ENCODE measurements at regions not wholly inside any gene's neighbourhood (a gene's known extent, or its start where the extent isn't known, plus 50 kb on each side); places are given as distances from the start of the nearest gene placed in this dataset.
"Not testable (repeated sequence)": the region's sequence is repeated elsewhere in the genome, so short reads cannot be mapped to it uniquely, and the experiment has no call there.

DNA sequence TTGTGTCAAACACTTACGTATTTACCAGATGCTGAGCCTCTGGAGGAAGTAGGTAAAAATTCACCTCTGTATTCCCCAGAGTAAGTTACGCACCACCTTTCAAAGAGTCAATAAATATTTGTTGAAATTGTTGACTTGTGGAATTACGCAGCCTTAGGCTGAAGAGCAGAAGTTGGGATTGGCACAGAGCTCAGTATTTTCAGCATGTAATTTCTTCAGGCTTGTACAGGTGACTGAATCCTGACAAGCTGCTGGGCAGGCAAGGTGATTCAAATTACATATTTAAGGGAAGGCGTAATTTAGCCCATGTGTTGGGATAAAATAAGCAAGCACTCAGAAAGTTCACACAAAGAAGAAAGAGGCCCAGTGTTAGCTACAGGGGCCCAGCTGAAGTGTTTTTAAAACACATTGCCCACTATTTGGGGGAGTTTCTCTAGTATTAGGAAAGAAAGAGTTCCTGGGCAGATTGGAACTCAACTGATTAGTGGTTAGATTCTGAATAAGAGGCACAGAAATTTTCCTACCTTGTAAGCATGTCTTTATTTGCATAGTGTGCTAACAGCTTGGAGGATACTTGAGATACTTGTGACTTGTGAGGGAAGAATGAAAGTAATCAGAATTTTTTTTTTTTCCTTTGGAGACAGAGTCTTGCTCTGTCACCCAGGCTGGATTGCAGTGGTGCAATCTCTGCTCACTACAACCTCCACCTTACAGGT is 165.3 kb upstream of the FBXL7 start:
- DNase-seq (ENCODE audit: low spot score) = no peak

GRCh38 chr5:15333091-15333490 is 166.9 kb upstream of the FBXL7 start:
- no peak for DNase-seq (ENCODE audit: low spot score)

DNA sequence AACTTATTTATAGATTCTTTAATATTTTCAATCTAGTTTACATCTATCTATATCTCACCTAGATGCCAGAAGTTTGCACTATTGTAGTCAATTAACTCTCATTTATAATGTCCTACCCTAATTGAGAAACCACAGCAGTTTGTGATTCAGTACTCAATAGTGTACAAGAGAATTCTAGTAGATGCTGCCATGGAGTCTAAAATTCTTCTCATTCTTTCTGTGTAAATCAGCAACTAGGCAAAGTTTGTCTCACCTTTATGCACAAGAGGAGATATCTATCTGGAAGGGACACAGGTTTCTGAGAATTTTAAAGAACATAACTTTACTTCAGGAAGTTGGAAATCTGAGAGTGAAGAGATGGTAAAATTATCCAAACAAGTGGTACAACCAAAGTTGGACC is 173.0 kb upstream of the FBXL7 start:
- DNase-seq (ENCODE audit: low spot score) = no peak

- DNase-seq (ENCODE audit: low spot score) = no peak
These were observed 173.5 kb upstream of the FBXL7 start for GRCh38 chr5:15326471-15326870.

- DNase-seq (ENCODE audit: low spot score) = no peak
These were observed 177.6 kb upstream of the FBXL7 start for GRCh38 chr5:15322421-15322820.

DNA sequence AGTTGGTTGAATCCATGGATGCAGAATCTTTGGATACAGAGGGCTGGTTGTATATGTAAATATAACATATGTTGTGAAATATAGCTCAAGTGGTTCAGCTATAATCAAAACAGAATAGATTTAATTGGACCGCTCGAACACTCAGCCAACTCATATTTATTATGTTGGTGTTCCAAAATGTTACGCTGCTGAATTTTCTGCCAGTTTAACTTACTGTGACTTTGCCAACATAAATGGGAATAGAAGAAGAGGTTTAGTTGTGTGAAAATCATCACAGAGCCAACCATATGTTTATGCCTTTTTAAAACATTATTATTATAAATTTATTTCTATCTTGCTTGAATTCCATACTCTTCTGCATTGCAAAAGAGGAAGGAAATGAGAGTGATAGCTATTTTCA is 178.2 kb upstream of the FBXL7 start:
- no peak for DNase-seq (ENCODE audit: low spot score)

DNA sequence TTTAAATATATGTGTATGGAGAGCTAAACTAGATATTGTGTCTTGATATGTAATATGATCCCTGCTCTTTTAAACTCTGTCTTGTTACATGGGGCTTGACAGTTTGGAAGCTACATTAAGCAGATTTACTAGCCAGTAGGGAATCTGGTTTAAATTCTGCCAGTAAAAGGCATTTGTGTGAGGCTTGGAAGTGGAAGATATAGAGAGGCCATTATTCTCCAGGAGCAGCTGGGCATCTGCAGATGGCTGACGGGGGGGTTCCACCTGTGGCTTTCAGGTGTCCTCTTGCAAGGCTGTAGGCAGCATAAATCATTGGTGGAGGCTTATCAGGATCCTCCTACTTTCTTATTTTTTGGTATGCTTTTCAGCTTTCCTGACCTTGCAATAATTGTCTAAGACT is 179.1 kb upstream of the FBXL7 start:
- DNase-seq (ENCODE audit: low spot score) = no peak

- no peak for DNase-seq (ENCODE audit: low spot score)
These were observed 194.8 kb upstream of the FBXL7 start for GRCh38 chr5:15304914-15305834.

GRCh38 chr5:15304066-15304731 is 195.8 kb upstream of the FBXL7 start:
- no peak for DNase-seq (ENCODE audit: low spot score)

DNA sequence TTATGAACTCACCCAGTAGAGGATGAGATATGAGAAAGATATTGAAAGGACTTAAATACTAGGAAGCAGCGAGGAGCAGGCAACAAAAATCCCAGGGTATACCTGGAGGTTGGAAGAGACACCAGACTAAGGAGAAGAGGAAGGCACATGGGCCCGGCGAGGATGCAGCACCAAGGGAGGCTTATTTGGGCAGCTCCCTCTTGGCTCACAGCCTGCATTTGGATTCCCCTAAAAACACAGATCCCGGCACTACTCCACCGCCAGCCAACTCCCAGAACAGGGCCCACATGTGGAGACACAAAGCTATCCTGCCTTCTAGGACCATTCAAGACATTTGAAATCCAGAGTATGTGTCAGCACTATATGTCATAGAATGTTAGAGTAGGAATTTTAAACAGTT is 199.8 kb upstream of the FBXL7 start:
- no peak for DNase-seq (ENCODE audit: low spot score)

DNA sequence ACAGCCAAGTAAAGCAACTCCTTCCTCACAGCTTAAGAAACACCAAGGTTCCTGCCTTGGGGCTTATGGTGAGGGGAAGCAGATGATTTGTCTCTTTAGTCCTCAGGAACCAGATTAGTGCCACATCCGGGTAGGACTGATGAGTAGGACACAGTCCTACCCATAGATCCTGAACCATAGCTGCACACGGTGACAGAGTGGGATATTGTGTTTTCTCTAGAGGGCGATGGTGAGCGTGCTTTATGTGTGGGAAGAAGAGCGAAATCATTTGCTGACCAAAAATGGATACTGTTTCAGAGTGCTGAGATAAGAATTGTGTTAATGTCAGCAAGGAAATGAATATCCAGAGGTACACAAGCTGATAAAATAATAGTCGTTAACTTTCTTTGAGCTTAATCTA is 209.0 kb upstream of the FBXL7 start:
- no peak for DNase-seq (ENCODE audit: low spot score)

GRCh38 chr5:15286650-15287049 is 213.3 kb upstream of the FBXL7 start:
- no peak for DNase-seq (ENCODE audit: low spot score)

GRCh38 chr5:15285901-15286583 is 213.9 kb upstream of the FBXL7 start:
- peak; percentile 45 for DNase-seq (ENCODE audit: low spot score)

GRCh38 chr5:15284706-15285105 is 215.3 kb upstream of the FBXL7 start:
- DNase-seq (ENCODE audit: low spot score) = no peak

GRCh38 chr5:15283076-15283475 is 216.9 kb upstream of the FBXL7 start:
- DNase-seq (ENCODE audit: low spot score) = no peak

- no peak for DNase-seq (ENCODE audit: low spot score)
These were observed 217.4 kb upstream of the FBXL7 start for GRCh38 chr5:15282611-15283010.

DNA sequence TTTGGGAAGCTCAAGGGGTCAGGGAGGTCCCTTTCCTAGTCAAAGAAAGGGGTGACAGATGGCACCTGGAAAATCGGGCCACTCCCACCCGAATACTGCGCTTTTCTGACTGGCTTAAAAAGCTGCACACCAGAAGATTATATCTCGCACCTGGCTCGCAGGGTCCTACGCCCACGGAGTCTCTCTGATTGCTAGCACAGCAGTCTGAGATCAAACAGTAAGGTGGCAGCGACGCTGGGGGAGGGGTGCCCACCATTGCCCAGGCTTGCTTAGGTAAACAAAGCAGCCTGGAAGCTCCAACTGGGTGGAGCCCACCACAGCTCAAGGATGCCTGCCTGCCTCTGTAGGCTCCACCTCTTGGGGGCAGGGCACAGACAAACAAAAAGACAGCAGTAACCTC is 228.4 kb upstream of the FBXL7 start:
- not testable (repeated sequence) for DNase-seq (ENCODE audit: low spot score)

- DNase-seq (ENCODE audit: low spot score) = no peak
These were observed 232.0 kb upstream of the FBXL7 start for GRCh38 chr5:15267966-15268365.

GRCh38 chr5:15266841-15267240 is 233.1 kb upstream of the FBXL7 start:
- no peak for DNase-seq (ENCODE audit: low spot score)

- DNase-seq (ENCODE audit: low spot score) = no peak
These were observed 233.8 kb upstream of the FBXL7 start for GRCh38 chr5:15266229-15266628.

DNA sequence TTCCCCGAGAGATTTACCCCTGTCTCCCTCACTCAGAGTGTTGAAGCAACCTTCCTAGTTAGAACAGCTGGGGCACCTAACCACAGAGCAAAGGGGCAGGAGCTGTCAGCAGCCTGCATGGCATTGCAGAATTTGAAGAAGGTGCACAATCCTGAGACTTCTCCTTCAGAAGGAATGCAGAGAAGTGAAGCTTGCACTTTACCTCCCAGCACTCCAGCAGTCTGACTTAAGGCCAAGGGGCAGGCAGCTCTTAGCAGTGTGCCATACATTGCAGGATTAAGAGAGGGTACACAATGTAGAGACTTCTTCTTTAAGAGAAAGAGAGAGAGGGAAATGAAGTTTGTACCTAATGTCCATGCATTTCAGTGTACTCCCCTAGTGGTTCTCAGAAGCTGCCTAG is 236.0 kb upstream of the FBXL7 start:
- DNase-seq (ENCODE audit: low spot score) = no peak

DNA sequence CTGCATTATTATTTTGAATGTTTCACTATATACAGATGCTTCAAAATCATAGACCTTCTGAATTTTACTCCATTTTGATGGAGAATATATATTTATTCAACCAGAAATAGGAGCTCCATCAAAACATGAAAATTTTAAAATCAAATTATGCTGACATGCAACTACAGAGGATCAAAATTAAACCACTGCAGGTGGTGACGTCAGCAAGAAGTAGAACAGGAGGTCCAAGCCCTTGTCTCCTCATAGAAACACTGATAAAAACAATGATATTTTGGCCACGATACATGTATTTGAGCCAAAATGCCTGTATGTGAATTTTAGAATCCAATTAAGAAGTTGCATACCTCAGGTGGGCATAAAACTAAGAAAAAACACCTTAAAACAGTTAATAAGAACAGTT is 236.6 kb upstream of the FBXL7 start:
- no peak for DNase-seq (ENCODE audit: low spot score)

Measured in AG08396 (cell line).